Suprapubic skin (tissue), 4 donors: ENCODE measurements at regions not wholly inside any gene's neighbourhood (a gene's known extent, or its start where the extent isn't known, plus 50 kb on each side); places are given as distances from the start of the nearest gene placed in this dataset.

Experiments used
- POLR2A ChIP-seq, 2 donors: fragments of 450-650 bp; IDR thresholded peaks; one replicate each; pipeline ENCODE4 v1.6.1; 2017; ENCODE audit warnings: antibody characterized with exemption in 2 of 2, mild to moderate bottlenecking in 2 of 2, moderate library complexity in 2 of 2
- POLR2AphosphoS5 ChIP-seq, 3 donors: sonication (generic); formaldehyde crosslinking; IDR thresholded peaks; one replicate each; pipeline ENCODE4 v1.6.1; 2017; ENCODE audit warnings: antibody characterized with exemption in 3 of 3
- TF ChIP-seq, protein P1 (sequence below), 2 donors: fragments of 200-600 bp in 1 of 2; fragments of 450-650 bp in 1 of 2; sonication (generic) in 1 of 2; IDR thresholded peaks; one replicate each; pipeline ENCODE4 v1.5.1; 2016 to 2019; ENCODE audit warnings: antibody characterized with exemption in 2 of 2, mild to moderate bottlenecking in 1 of 2, moderate library complexity in 1 of 2

- TF ChIP-seq POLR2AphosphoS5 (IDR thresholded peaks at IDR 0.05) (no peak), POLR2A (IDR thresholded peaks at IDR 0.05) (no peak)
- TF ChIP-seq, protein P1, sequence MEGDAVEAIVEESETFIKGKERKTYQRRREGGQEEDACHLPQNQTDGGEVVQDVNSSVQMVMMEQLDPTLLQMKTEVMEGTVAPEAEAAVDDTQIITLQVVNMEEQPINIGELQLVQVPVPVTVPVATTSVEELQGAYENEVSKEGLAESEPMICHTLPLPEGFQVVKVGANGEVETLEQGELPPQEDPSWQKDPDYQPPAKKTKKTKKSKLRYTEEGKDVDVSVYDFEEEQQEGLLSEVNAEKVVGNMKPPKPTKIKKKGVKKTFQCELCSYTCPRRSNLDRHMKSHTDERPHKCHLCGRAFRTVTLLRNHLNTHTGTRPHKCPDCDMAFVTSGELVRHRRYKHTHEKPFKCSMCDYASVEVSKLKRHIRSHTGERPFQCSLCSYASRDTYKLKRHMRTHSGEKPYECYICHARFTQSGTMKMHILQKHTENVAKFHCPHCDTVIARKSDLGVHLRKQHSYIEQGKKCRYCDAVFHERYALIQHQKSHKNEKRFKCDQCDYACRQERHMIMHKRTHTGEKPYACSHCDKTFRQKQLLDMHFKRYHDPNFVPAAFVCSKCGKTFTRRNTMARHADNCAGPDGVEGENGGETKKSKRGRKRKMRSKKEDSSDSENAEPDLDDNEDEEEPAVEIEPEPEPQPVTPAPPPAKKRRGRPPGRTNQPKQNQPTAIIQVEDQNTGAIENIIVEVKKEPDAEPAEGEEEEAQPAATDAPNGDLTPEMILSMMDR (IDR thresholded peaks at IDR 0.05): no peak
Measured at GRCh38 chr21:38170704-38171682, 85.8 kb upstream of the KCNJ15 start.
